DND-41 (cell line): ENCODE measurements at regions not wholly inside any gene's neighbourhood (a gene's known extent, or its start where the extent isn't known, plus 50 kb on each side); places are given as distances from the start of the nearest gene placed in this dataset.

Experiments used
- ATAC-seq: fragments of 200-7000 bp; cut with Tn5 transposase; 3 replicates; pipeline ENCODE4 v1.9.1; 2021; ENCODE audit warnings: low read depth; ENCODE audit not compliant: insufficient read depth
- DNase-seq: peaks from one replicate; pipeline ENCODE4 v3.0.0-alpha.2; 2020
- H2AFZ ChIP-seq: 2 replicates; pipeline ENCODE4 v1.6.0; 2012; ENCODE audit warnings: low read depth, low read length
- H3K27ac ChIP-seq: 2 replicates; pipeline ENCODE4 v1.5.1; 2012; ENCODE audit warnings: low read length, inconsistent platforms
- H3K27me3 ChIP-seq: fragments of 200-600 bp; sonication (generic); 2 replicates; pipeline ENCODE4 v1.6.0; 2012; ENCODE audit warnings: low read length, mild to moderate bottlenecking, inconsistent platforms; ENCODE audit not compliant: insufficient read depth, poor library complexity
- H3K36me3 ChIP-seq: 2 replicates; pipeline ENCODE4 v1.5.1; 2012; ENCODE audit warnings: low read length, inconsistent platforms; ENCODE audit not compliant: insufficient read depth
- H3K4me1 ChIP-seq: 2 replicates; pipeline ENCODE4 v1.5.1; 2012; ENCODE audit warnings: mild to moderate bottlenecking, low read length; ENCODE audit not compliant: insufficient read depth
- H3K4me2 ChIP-seq: 2 replicates; pipeline ENCODE4 v1.6.0; 2012; ENCODE audit warnings: mild to moderate bottlenecking, moderate library complexity, low read length, inconsistent platforms; ENCODE audit not compliant: insufficient read depth
- H3K4me3 ChIP-seq, 2 experiments: fragments of 200-600 bp in 1 of 2; shearing (Covaris generic) in 1 of 2; 2 replicates each; pipeline ENCODE4 v1.5.1; 2012 to 2016; ENCODE audit warnings: inconsistent platforms in 2 of 2, low read length in 2 of 2, mild to moderate bottlenecking in 2 of 2, low read depth in 1 of 2, moderate library complexity in 1 of 2
- H3K79me2 ChIP-seq: 2 replicates; pipeline ENCODE4 v1.6.0; 2012; ENCODE audit warnings: low read length, inconsistent platforms; ENCODE audit not compliant: insufficient read depth
- H3K9ac ChIP-seq: 2 replicates; pipeline ENCODE4 v1.6.0; 2012; ENCODE audit warnings: low read depth, mild to moderate bottlenecking, inconsistent platforms, low read length, moderate library complexity
- H3K9me3 ChIP-seq: 2 replicates; pipeline ENCODE4 v1.5.1; 2012; ENCODE audit warnings: low read length, moderate library complexity, mild to moderate bottlenecking, inconsistent platforms; ENCODE audit not compliant: insufficient read depth, severe bottlenecking
- H4K20me1 ChIP-seq: 2 replicates; pipeline ENCODE4 v1.6.0; 2012; ENCODE audit warnings: low read length; ENCODE audit not compliant: insufficient read depth
- CTCF ChIP-seq: IDR thresholded peaks from 2 replicates; pipeline ENCODE4 v1.5.1; 2012; ENCODE audit warnings: borderline replicate concordance, low read length, moderate library complexity, mild to moderate bottlenecking; ENCODE audit not compliant: poor library complexity, severe bottlenecking; ENCODE audit errors: extremely low read depth
- EZH2 ChIP-seq: IDR thresholded peaks from 3 replicates; pipeline ENCODE4 v1.6.1; 2012; ENCODE audit warnings: borderline replicate concordance, low read depth, mild to moderate bottlenecking, moderate library complexity, low read length, inconsistent platforms; ENCODE audit not compliant: severe bottlenecking

DNA sequence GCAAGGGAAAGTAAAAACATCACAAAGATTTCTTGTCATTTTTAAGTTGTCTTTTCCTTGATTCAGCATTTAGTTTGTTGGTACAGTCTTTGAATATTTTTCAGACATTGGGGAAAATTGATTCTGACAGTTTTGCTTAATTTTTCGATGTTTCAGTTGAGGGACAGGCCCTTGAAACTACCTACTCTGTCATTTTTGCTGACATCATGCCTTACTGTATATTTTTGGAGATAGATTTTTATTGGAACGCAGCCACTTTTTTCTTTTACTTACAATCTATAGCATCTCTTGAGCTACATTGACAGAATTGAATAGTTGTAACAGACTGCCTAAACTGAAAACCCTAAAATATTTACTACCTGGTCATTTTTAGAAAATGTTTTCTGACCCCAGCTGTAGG, 297.1 kb upstream of the KIF2B start:
- Histone ChIP-seq H3K79me2 (no peaks in the 10 kb centered on the region), H3K27ac (no peak overlapping the region), H3K9me3 (no peaks in the 10 kb centered on the region), H3K4me3 (no peak overlapping the region), H3K36me3 (no peaks in the 10 kb centered on the region), H3K4me2 (no peak overlapping the region), H4K20me1 (no peaks in the 10 kb centered on the region), H3K4me1 (no peaks in the 10 kb centered on the region), H2AFZ (no peak overlapping the region), H3K9ac (no peak overlapping the region), H3K27me3 (no peaks in the 10 kb centered on the region)
- no peak for DNase-seq
- ATAC-seq = no peak
- TF ChIP-seq CTCF (no peak), EZH2 (no peak)

DNA sequence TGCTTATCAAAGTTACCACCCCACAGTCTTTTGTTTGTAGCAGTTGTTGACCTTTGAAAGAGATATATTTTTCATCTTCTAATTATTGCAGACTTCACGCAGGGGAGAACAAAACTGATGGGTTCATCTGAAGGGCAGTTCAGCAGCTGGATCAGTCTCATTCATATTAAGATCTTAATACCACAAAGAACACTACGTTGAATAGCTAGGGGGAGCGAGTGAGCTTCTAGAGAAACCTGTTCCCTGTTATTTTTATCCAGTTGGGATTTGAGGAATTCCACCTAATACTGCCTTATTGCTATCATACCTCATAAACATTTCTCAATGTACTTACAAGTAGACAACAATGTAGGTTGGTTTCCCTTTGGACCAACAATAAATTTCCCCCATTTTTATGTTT, 306.1 kb upstream of the KIF2B start:
- Histone ChIP-seq H3K4me2 (no peak overlapping the region), H3K79me2 (no peaks in the 10 kb centered on the region)
- no peak for ATAC-seq

GRCh38 chr17:53499277-53499676, 323.4 kb upstream of the KIF2B start:
- TF ChIP-seq CTCF = no peak
- TF ChIP-seq EZH2 = no peak
- Histone ChIP-seq H4K20me1 (no peaks in the 10 kb centered on the region), H3K79me2 (no peaks in the 10 kb centered on the region), H3K9ac (no peak overlapping the region), H3K4me2 (no peak overlapping the region), H3K27ac (no peak overlapping the region), H3K27me3 (no peaks in the 10 kb centered on the region), H3K9me3 (no peaks in the 10 kb centered on the region), H3K4me3 (no peak overlapping the region), H2AFZ (no peak overlapping the region), H3K36me3 (no peaks in the 10 kb centered on the region), H3K4me1 (no peaks in the 10 kb centered on the region)
- no peak for ATAC-seq
- no peak for DNase-seq

More for the DNA sequence above, 306.1 kb upstream of the KIF2B start:
- H3K4me1 ChIP-seq = no peaks in the 10 kb centered on the region
- H4K20me1 ChIP-seq = no peaks in the 10 kb centered on the region
- no peak overlapping the region for H3K27ac ChIP-seq
- TF ChIP-seq EZH2 (no peak), CTCF (no peak)
- H3K9ac ChIP-seq = no peak overlapping the region
- H3K27me3 ChIP-seq = no peaks in the 10 kb centered on the region
- DNase-seq = no peak
- no peaks in the 10 kb centered on the region for H3K9me3 ChIP-seq
- H3K4me3 ChIP-seq = no peak overlapping the region
- no peaks in the 10 kb centered on the region for H3K36me3 ChIP-seq
- no peak overlapping the region for H2AFZ ChIP-seq

DNA sequence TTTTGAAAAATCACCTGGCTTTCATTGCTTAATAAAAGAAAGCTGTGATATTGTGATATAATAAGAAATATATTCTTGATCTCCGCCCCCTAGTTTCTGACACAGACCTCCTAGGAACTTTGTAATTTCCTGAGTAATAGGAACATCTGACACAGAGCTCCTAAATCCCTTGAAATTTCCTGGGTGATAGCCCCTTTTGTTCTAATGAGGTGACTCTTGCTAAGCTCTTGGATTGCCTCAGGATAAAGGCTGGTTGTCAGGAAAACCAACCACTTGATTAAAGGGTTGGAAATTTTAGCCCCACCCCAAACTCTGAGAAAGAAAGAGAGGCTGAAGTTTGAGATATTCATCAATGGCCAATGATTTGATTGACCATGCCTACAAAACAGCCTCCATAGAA, 326.4 kb upstream of the KIF2B start:
- H3K4me1 ChIP-seq = no peaks in the 10 kb centered on the region
- no peak overlapping the region for H2AFZ ChIP-seq
- H4K20me1 ChIP-seq = no peaks in the 10 kb centered on the region
- no peak overlapping the region for H3K27ac ChIP-seq
- no peaks in the 10 kb centered on the region for H3K36me3 ChIP-seq
- DNase-seq (no peak), ATAC-seq (no peak)
- H3K4me3 ChIP-seq = no peak overlapping the region
- H3K9ac ChIP-seq = no peak overlapping the region
- no peak for TF ChIP-seq EZH2
- no peaks in the 10 kb centered on the region for H3K79me2 ChIP-seq
- no peaks in the 10 kb centered on the region for H3K27me3 ChIP-seq
- no peak overlapping the region for H3K4me2 ChIP-seq
- H3K9me3 ChIP-seq = no peaks in the 10 kb centered on the region
